Kidney (tissue), 13 donors: ENCODE measurements at regions not wholly inside any gene's neighbourhood (a gene's known extent, or its start where the extent isn't known, plus 50 kb on each side); places are given as distances from the start of the nearest gene placed in this dataset.

ENCODE experiments used
- DNase-seq, 5 donors: peaks; one replicate each; pipeline ENCODE4 v3.0.0-alpha.2; 2013 to 2020
- FAIRE-seq: peaks from 2 replicates; lab custom pipeline; 2012; peaks lifted over from hg19 to GRCh38; lab: Jason Lieb, UNC
- H3K27ac ChIP-seq, 2 donors: one replicate each; pipeline ENCODE4 v1.7.0; 2013; ENCODE audit warnings: low read depth in 2 of 2, low read length in 2 of 2, inconsistent platforms in 1 of 2
- H3K27me3 ChIP-seq: one replicate; pipeline ENCODE4 v1.7.1; 2013; ENCODE audit warnings: low read length, inconsistent platforms; ENCODE audit not compliant: control insufficient read depth, insufficient read depth
- H3K36me3 ChIP-seq, 3 donors: one replicate each; pipeline versions ENCODE4 v1.7.0 to v1.7.1; 2013; ENCODE audit warnings: low read length in 3 of 3, control low read depth in 1 of 3, inconsistent platforms in 1 of 3; ENCODE audit not compliant: insufficient read depth in 3 of 3, control insufficient read depth in 2 of 3
- H3K4me1 ChIP-seq, 3 donors: one replicate each; pipeline versions ENCODE4 v1.7.0 to v1.7.1; 2013; ENCODE audit warnings: low read length in 3 of 3, inconsistent platforms in 1 of 3, low read depth in 1 of 3; ENCODE audit not compliant: control insufficient read depth in 2 of 3, insufficient read depth in 2 of 3
- H3K4me3 ChIP-seq, 3 donors: one replicate each; pipeline versions ENCODE4 v1.7.0 to v1.8.1; 2013; ENCODE audit warnings: low read length in 3 of 3, control low read depth in 1 of 3, inconsistent platforms in 1 of 3
- H3K9ac ChIP-seq, 3 donors: one replicate each; pipeline versions ENCODE4 v1.7.0 to v1.7.1; 2013; ENCODE audit warnings: low read length in 3 of 3, control low read depth in 1 of 3, inconsistent platforms in 1 of 3
- H3K9me3 ChIP-seq, 3 donors: one replicate each; pipeline versions ENCODE4 v1.7.0 to v1.7.1; 2013; ENCODE audit warnings: low read length in 3 of 3, control low read depth in 1 of 3, inconsistent platforms in 1 of 3; ENCODE audit not compliant: control insufficient read depth in 2 of 3, insufficient read depth in 1 of 3
- intact Hi-C: fragments of 100-400 bp; cut with DNase I; formaldehyde crosslinking; loops from one replicate; pipeline ENCODE4 v1.11.1; 2022
- TF ChIP-seq, protein P1 (sequence below): IDR thresholded peaks from 3 replicates; pipeline ENCODE4 v1.5.1; 2012; ENCODE audit warnings: mild to moderate bottlenecking, moderate library complexity, borderline replicate concordance; ENCODE audit not compliant: insufficient read depth; ENCODE audit errors: extremely low read depth
- donor health status: control.
- donor health status: control.
- donor health status: control.
- donor health status: control.
- donor health status: control.
- donor health status: DM: yes; HTN: yes; CAD: no.
- donor health status: Normal renal cell carcinoma (clear cell type).

DNA sequence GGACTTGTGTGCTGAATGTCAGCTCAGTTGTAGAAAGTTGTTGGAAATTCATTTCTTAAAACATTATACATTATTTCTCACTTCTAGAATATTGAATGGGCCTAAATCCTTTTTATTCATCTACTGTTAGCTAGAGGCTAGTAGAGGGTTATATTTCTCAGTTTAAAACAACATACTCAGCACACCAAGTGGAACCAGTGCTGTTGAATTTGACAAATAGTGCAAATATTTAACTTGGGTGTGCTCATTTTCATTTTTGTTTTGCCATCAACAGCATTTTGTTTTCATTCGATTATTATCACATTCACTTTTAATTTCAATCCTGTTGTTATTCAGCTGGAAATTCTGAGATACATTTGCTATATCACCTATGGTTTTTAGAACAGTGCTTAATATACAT, 269.4 kb upstream of the PEX5L start:
- FAIRE-seq (no peak), DNase-seq (no peak)
- Histone ChIP-seq H3K4me1 (no peaks in the 10 kb centered on the region), H3K9me3 (no peaks in the 10 kb centered on the region), H3K27ac (no peak overlapping the region), H3K9ac (no peak overlapping the region), H3K36me3 (no peaks in the 10 kb centered on the region), H3K27me3 (no peaks in the 10 kb centered on the region), H3K4me3 (no peak overlapping the region)
- intact Hi-C loops, result no loop called here
- TF ChIP-seq, protein P1, sequence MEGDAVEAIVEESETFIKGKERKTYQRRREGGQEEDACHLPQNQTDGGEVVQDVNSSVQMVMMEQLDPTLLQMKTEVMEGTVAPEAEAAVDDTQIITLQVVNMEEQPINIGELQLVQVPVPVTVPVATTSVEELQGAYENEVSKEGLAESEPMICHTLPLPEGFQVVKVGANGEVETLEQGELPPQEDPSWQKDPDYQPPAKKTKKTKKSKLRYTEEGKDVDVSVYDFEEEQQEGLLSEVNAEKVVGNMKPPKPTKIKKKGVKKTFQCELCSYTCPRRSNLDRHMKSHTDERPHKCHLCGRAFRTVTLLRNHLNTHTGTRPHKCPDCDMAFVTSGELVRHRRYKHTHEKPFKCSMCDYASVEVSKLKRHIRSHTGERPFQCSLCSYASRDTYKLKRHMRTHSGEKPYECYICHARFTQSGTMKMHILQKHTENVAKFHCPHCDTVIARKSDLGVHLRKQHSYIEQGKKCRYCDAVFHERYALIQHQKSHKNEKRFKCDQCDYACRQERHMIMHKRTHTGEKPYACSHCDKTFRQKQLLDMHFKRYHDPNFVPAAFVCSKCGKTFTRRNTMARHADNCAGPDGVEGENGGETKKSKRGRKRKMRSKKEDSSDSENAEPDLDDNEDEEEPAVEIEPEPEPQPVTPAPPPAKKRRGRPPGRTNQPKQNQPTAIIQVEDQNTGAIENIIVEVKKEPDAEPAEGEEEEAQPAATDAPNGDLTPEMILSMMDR, result no peak

DNA sequence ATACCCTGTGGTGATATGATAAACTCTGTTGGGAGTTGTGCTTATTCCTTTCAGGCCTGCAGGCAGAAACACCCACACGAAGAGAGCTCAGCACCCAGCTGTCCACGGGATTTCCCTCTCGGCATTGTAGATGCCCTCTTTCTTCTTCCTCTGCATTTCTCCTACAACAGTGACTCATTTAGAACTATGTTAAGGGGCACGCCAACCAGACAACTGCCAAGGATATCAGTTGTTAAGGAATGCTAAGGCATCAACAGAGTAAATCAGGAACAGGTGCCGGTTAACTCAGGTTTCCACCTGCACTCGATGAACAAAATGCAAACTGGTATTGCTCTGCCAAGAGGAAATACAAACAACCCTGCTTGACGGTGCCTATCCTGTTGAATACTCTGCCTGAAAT, 270.0 kb upstream of the PEX5L start:
- Histone ChIP-seq H3K9me3 (no peaks in the 10 kb centered on the region), H3K4me3 (no peak overlapping the region), H3K4me1 (no peaks in the 10 kb centered on the region), H3K9ac (no peak overlapping the region), H3K27ac (no peak overlapping the region), H3K36me3 (no peaks in the 10 kb centered on the region), H3K27me3 (no peaks in the 10 kb centered on the region)
- intact Hi-C loops, result no loop called here
- FAIRE-seq (no peak), DNase-seq (peak in 2 of 5 donors; percentile 8 to 9)
- TF ChIP-seq, protein P1, result no peak

DNA sequence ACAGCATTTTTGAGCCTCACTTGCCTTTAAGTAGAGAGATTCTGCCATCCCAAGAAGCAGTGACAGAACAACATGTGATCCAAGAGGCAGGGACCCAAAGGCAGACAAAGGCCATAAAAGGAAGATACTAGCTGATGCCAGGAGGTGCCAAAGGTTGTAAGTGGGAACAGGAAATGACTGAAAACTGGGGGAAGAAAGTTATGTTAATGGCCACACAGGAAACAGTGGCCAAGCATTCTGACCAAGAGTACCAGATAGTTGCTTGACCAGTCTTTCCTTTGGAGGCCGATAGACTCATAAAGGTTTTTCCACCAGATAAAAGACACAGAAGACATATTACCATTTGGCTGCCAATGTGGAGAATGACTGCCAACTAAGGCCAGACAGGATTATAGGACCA, 274.5 kb upstream of the PEX5L start:
- Histone ChIP-seq H3K4me1 (no peaks in the 10 kb centered on the region), H3K36me3 (no peaks in the 10 kb centered on the region), H3K4me3 (no peak overlapping the region), H3K9ac (no peak overlapping the region), H3K9me3 (no peaks in the 10 kb centered on the region), H3K27me3 (no peaks in the 10 kb centered on the region), H3K27ac (no peak overlapping the region)
- intact Hi-C loops, result no loop called here
- FAIRE-seq (no peak), DNase-seq (no peak)
- TF ChIP-seq, protein P1, result no peak

DNA sequence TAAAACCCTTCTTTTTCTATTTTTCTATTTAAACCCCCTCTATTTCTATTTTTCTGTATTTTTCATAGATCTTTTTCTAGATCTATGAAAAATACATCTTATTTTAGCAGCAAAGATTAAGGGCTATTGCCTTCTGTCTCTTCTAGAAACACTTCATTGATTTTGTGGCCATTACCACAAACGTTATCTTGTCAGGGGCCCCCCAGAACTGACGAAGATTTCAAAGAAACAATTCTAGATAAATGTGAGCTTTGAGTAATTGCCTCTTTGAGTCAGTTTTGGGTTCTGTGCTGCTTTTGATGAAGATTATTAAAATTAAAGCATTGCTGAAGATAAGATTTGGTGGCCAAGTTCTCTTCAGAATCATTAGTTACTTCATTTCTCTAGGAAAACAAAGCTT, 279.6 kb upstream of the PEX5L start:
- FAIRE-seq (no peak), DNase-seq (no peak)
- no peaks in the 10 kb centered on the region for H3K4me1 ChIP-seq
- no peaks in the 10 kb centered on the region for H3K9me3 ChIP-seq
- TF ChIP-seq, protein P1, result no peak
- H3K27ac ChIP-seq, result no peak overlapping the region
- intact Hi-C loops, result no loop called here
- H3K9ac ChIP-seq, result no peak overlapping the region
- H3K27me3 ChIP-seq, result no peaks in the 10 kb centered on the region
- no peaks in the 10 kb centered on the region for H3K36me3 ChIP-seq
- no peak overlapping the region for H3K4me3 ChIP-seq
